WTC11 (cell line): ENCODE measurements at regions not wholly inside any gene's neighbourhood (a gene's known extent, or its start where the extent isn't known, plus 50 kb on each side); places are given as distances from the start of the nearest gene placed in this dataset.

ENCODE experiments used
- ATAC-seq: fragments of 200-7000 bp; cut with Tn5 transposase; 2 replicates; pipeline ENCODE4 v1.10.0; 2021; ENCODE audit warnings: mild to moderate bottlenecking, moderate library complexity
- CTCF ChIA-PET: fragments of 300-600 bp; sonication (Branson Sonifier 250); formaldehyde crosslinking; loops from one replicate; lab custom pipeline; 2021; ENCODE audit warnings: antibody characterized with exemption; lab: Charles Lee
- POLR2A ChIA-PET: fragments of 350-600 bp; sonication (Branson Sonifier 250); formaldehyde crosslinking; loops from one replicate; lab custom pipeline; 2021; ENCODE audit warnings: antibody characterized with exemption; lab: Charles Lee
- DNase-seq: peaks from one replicate; pipeline ENCODE4 v3.0.0; 2021; ENCODE audit warnings: low spot score
- H3K27ac Mint-ChIP-seq: 2 replicates; pipeline ENCODE4 v1.8.0; 2021; ENCODE audit warnings: mixed read lengths
- H3K27me3 Mint-ChIP-seq: 2 replicates; pipeline ENCODE4 v1.8.0; 2021; ENCODE audit warnings: low read depth, mild to moderate bottlenecking, moderate library complexity, mixed read lengths
- H3K36me3 Mint-ChIP-seq: 2 replicates; pipeline ENCODE4 v1.8.0; 2021; ENCODE audit warnings: mixed read lengths
- H3K4me1 Mint-ChIP-seq: 2 replicates; pipeline ENCODE4 v1.8.0; 2022; ENCODE audit warnings: mixed read lengths
- H3K4me3 Mint-ChIP-seq: 2 replicates; pipeline ENCODE4 v1.8.0; 2021; ENCODE audit warnings: mild to moderate bottlenecking, moderate library complexity, mixed read lengths
- H3K9me3 Mint-ChIP-seq: 2 replicates; pipeline ENCODE4 v1.8.0; 2021; ENCODE audit warnings: mixed read lengths
- E2F5 ChIP-seq: sonication (generic); formaldehyde crosslinking; IDR thresholded peaks from 2 replicates; pipeline ENCODE4 v1.8.1; 2022; ENCODE audit warnings: mild to moderate bottlenecking, moderate library complexity, missing genetic modification reagents
- ERG ChIP-seq: fragments of 250-450 bp; sonication (Bioruptor Pico); IDR thresholded peaks from 2 replicates; pipeline ENCODE4 v1.8.0; 2021; ENCODE audit warnings: mild to moderate bottlenecking
- HMGA2 ChIP-seq: fragments of 250-450 bp; sonication (Bioruptor Pico); IDR thresholded peaks from 2 replicates; pipeline ENCODE4 v1.4.0; 2021; ENCODE audit warnings: mild to moderate bottlenecking, moderate library complexity
- JAZF1 ChIP-seq: fragments of 250-450 bp; sonication (Bioruptor Pico); IDR thresholded peaks from 2 replicates; pipeline ENCODE4 v1.9.0; 2021; ENCODE audit warnings: moderate library complexity, mild to moderate bottlenecking, inconsistent platforms
- JUN ChIP-seq: sonication (generic); formaldehyde crosslinking; IDR thresholded peaks from 2 replicates; pipeline ENCODE4 v1.8.0; 2023; ENCODE audit warnings: mild to moderate bottlenecking, missing genetic modification reagents
- NR1H2 ChIP-seq: sonication (generic); formaldehyde crosslinking; IDR thresholded peaks from 2 replicates; pipeline ENCODE4 v1.9.0; 2021; ENCODE audit warnings: mild to moderate bottlenecking, moderate library complexity, missing genetic modification reagents
- PREB ChIP-seq: sonication (generic); formaldehyde crosslinking; IDR thresholded peaks from 2 replicates; pipeline ENCODE4 v1.8.1; 2022; ENCODE audit warnings: mild to moderate bottlenecking, missing genetic modification reagents, moderate library complexity, borderline replicate concordance
- RORB ChIP-seq: fragments of 250-450 bp; sonication (Bioruptor Pico); IDR thresholded peaks from 2 replicates; pipeline ENCODE4 v1.9.0; 2021; ENCODE audit warnings: mild to moderate bottlenecking
- SP1 ChIP-seq: sonication (generic); formaldehyde crosslinking; conservative IDR thresholded peaks from 2 replicates; pipeline ENCODE4 v1.8.1; 2022; ENCODE audit warnings: missing genetic modification reagents
- TEAD4 ChIP-seq: sonication (generic); formaldehyde crosslinking; IDR thresholded peaks from 2 replicates; pipeline ENCODE4 v1.8.0; 2022; ENCODE audit warnings: mild to moderate bottlenecking, missing genetic modification reagents
- ZNF281 ChIP-seq: sonication (generic); formaldehyde crosslinking; IDR thresholded peaks from 2 replicates; pipeline ENCODE4 v1.8.0; 2023; ENCODE audit warnings: mild to moderate bottlenecking, missing genetic modification reagents
- ZNF512 ChIP-seq: sonication (generic); formaldehyde crosslinking; IDR thresholded peaks from 2 replicates; pipeline ENCODE4 v1.8.1; 2022; ENCODE audit warnings: missing genetic modification reagents, borderline replicate concordance
- TF ChIP-seq, protein P1 (sequence below): sonication (generic); formaldehyde crosslinking; IDR thresholded peaks from 2 replicates; pipeline ENCODE4 v1.8.0; 2022; ENCODE audit warnings: mild to moderate bottlenecking, missing genetic modification reagents
- TF ChIP-seq, protein P2 (sequence below): fragments of 250-450 bp; sonication (Bioruptor Pico); conservative IDR thresholded peaks from 2 replicates; pipeline ENCODE4 v1.9.0; 2021; ENCODE audit warnings: mild to moderate bottlenecking
- TF ChIP-seq, protein P3 (sequence below): fragments of 250-450 bp; sonication (Bioruptor Pico); IDR thresholded peaks from 2 replicates; pipeline ENCODE4 v1.9.0; 2021; ENCODE audit warnings: mild to moderate bottlenecking

DNA sequence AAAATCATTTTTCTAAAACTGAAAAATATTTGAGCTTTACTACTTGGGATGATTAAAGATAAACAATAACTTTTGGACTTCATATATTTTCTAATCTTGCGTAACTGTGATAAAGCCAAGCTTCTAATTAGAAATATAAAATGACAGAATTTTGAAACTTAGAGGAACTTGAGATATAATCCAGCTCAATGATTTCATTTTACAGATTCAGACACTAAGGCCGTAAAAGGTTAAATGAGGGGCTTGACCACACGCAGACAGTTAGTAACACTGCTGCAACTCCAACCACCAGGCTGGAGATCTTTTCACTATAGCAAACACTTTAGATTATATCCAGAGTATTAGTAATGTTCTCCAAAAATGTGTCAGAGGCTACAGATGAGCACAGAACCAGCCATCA is 445.5 kb downstream of the ZEB2 start:
- Mint-ChIP-seq H3K9me3 (no peaks in the 10 kb centered on the region), H3K4me3 (no peak overlapping the region), H3K36me3 (no peaks in the 10 kb centered on the region), H3K4me1 (peaks cover 5% of the 10 kb centered on the region; the same call in 1 of the 2 replicates), H3K27ac (no peak overlapping the region), H3K27me3 (no peaks in the 10 kb centered on the region; the same call in 1 of the 2 replicates)
- ChIA-PET POLR2A (no interaction called here), CTCF (no interaction called here)
- DNase-seq, result no peak
- no peak for ATAC-seq
- TF ChIP-seq ZNF281 (CRISPR knock-in tag) (no peak), SP1 (CRISPR knock-in tag) (no peak), NR1H2 (CRISPR knock-in tag) (no peak), E2F5 (CRISPR knock-in tag) (no peak), JUN (CRISPR knock-in tag) (no peak), JAZF1 (no peak), ZNF512 (no peak), PREB (no peak), TEAD4 (CRISPR knock-in tag) (no peak), HMGA2 (CRISPR knock-in tag) (no peak), ERG (CRISPR knock-in tag) (no peak)
- TF ChIP-seq, protein P1, sequence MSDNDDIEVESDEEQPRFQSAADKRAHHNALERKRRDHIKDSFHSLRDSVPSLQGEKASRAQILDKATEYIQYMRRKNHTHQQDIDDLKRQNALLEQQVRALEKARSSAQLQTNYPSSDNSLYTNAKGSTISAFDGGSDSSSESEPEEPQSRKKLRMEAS, result no peak
- TF ChIP-seq, protein P2, sequence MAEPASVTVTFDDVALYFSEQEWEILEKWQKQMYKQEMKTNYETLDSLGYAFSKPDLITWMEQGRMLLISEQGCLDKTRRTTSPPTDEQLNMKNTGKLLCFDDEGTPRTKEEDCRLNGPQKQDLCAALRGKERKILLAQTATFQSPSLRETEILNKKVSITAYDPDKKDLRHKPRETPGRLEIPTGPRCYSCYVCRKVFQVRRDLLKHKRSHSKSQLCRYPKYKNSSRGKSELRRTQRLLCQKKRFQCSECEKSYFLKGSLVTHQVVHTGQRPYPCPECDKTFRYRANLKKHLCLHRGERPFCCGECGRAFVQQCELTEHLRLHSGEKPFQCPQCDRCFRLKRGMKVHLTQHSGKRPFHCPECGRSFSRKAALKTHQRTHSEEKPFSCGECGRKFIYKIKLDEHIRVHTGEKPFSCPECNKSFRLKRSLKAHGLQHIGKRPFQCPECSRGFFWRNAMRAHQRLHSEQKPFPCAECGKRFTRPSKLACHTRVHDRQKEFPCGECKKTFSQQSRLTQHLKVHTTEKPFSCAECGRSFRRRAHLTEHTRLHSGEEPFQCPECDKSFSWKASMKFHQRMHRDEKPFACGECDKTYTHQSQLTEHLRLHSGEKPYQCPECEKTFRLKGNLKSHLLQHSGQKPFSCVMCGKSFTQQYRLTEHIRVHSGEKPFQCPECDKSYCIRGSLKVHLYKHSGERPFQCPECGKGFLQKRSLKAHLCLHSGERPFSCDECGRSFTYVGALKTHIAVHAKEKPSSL (CRISPR knock-in tag), result no peak

DNA sequence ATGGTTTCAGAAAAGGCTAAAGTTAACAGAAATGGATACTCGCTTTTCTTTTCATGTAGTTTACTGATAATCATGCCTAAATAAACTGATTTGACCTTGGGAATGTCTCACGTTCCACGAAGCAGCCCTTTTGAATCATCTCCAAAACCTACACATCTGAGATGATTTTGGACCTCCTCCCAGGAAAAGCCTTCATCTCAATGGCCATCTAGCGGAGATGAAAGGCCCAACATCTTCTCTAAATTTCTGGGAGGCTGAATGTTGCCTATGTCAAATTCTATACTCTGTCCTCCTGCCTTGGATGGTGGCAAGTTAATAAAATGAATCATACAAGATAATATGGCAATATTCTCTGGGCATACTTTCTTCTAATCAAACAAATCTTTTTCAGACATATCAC is 448.5 kb downstream of the ZEB2 start:
- H3K4me1 Mint-ChIP-seq, result peaks cover 10% of the 10 kb centered on the region
- POLR2A ChIA-PET, result no interaction called here
- no peak for ATAC-seq

More for the DNA sequence above, 448.5 kb downstream of the ZEB2 start:
- no peaks in the 10 kb centered on the region; the same call in 1 of the 2 replicates for H3K27me3 Mint-ChIP-seq
- no peak for DNase-seq
- H3K4me3 Mint-ChIP-seq, result no peak overlapping the region
- TF ChIP-seq, protein P3, sequence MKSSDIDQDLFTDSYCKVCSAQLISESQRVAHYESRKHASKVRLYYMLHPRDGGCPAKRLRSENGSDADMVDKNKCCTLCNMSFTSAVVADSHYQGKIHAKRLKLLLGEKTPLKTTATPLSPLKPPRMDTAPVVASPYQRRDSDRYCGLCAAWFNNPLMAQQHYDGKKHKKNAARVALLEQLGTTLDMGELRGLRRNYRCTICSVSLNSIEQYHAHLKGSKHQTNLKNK (CRISPR knock-in tag), result no peak
- TF ChIP-seq RORB (CRISPR knock-in tag), result no peak
- no peaks in the 10 kb centered on the region for H3K9me3 Mint-ChIP-seq
- CTCF ChIA-PET, result no interaction called here
- no peak overlapping the region for H3K27ac Mint-ChIP-seq
- H3K36me3 Mint-ChIP-seq, result no peaks in the 10 kb centered on the region
